Endothelial cell of umbilical vein (primary cell): ENCODE measurements at regions not wholly inside any gene's neighbourhood (a gene's known extent, or its start where the extent isn't known, plus 50 kb on each side); places are given as distances from the start of the nearest gene placed in this dataset.

Experiments used
- EZH2 ChIP-seq: IDR thresholded peaks from 2 replicates; pipeline ENCODE4 v1.6.1; 2012; ENCODE audit warnings: borderline replicate concordance, low read depth, mild to moderate bottlenecking, moderate library complexity, low read length, inconsistent platforms; ENCODE audit not compliant: severe bottlenecking
- FOS ChIP-seq: IDR thresholded peaks from 2 replicates; pipeline ENCODE4 v1.6.1; 2011; ENCODE audit warnings: mild to moderate bottlenecking, low read length, moderate library complexity, borderline replicate concordance; ENCODE audit not compliant: insufficient read depth
- MYC ChIP-seq: IDR thresholded peaks from one replicate; pipeline ENCODE4 v1.6.1; 2011; ENCODE audit warnings: mild to moderate bottlenecking, low read depth, low read length
- POLR2A ChIP-seq: IDR thresholded peaks from 2 replicates; pipeline ENCODE4 v1.6.1; 2012; ENCODE audit warnings: low read depth, mild to moderate bottlenecking, control low read depth, low read length
- POLR2AphosphoS5 ChIP-seq: IDR thresholded peaks from 2 replicates; pipeline ENCODE4 v1.6.1; 2012; ENCODE audit warnings: low read depth, mild to moderate bottlenecking, control low read depth, low read length, moderate library complexity; ENCODE audit not compliant: insufficient read depth
- TF ChIP-seq, protein P1 (sequence below), 2 donors: IDR thresholded peaks; 1 replicate in 1 of 2; 2 replicates in 1 of 2; pipeline ENCODE4 v1.5.1; 2011; ENCODE audit warnings: low read length in 2 of 2, mild to moderate bottlenecking in 2 of 2, moderate library complexity in 2 of 2, control low read depth in 1 of 2, inconsistent platforms in 1 of 2, low read depth in 1 of 2; ENCODE audit not compliant: insufficient read depth in 1 of 2; ENCODE audit errors: extremely low read depth in 1 of 2

GRCh38 chr11:13907678-13908077, 54.8 kb upstream of the SPON1 start:
- TF ChIP-seq POLR2A (no peak), FOS (no peak), EZH2 (no peak), MYC (no peak), POLR2AphosphoS5 (no peak)
- TF ChIP-seq, protein P1, sequence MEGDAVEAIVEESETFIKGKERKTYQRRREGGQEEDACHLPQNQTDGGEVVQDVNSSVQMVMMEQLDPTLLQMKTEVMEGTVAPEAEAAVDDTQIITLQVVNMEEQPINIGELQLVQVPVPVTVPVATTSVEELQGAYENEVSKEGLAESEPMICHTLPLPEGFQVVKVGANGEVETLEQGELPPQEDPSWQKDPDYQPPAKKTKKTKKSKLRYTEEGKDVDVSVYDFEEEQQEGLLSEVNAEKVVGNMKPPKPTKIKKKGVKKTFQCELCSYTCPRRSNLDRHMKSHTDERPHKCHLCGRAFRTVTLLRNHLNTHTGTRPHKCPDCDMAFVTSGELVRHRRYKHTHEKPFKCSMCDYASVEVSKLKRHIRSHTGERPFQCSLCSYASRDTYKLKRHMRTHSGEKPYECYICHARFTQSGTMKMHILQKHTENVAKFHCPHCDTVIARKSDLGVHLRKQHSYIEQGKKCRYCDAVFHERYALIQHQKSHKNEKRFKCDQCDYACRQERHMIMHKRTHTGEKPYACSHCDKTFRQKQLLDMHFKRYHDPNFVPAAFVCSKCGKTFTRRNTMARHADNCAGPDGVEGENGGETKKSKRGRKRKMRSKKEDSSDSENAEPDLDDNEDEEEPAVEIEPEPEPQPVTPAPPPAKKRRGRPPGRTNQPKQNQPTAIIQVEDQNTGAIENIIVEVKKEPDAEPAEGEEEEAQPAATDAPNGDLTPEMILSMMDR (IDR thresholded peaks at IDR 0.05; ENCODE audit: extremely low read depth in 1 of 2, insufficient read depth in 1 of 2, low read depth in 1 of 2, low read length in 2 of 2), result no peak
